Activated CD4-positive, alpha-beta T cell treated with anti-CD3 and anti-CD28 coated beads for 36 hours (primary cell): ENCODE measurements at regions not wholly inside any gene's neighbourhood (a gene's known extent, or its start where the extent isn't known, plus 50 kb on each side); places are given as distances from the start of the nearest gene placed in this dataset.

Experiments used
- ATAC-seq: fragments of 200-7000 bp; cut with Tn5 transposase; one replicate; pipeline ENCODE4 v1.10.0; 2021; ENCODE audit warnings: mild to moderate bottlenecking, moderate library complexity
- CTCF ChIA-PET: fragments of 350-600 bp; sonication (Branson Sonifier 250); formaldehyde crosslinking; loops from one replicate; lab custom pipeline; 2021; ENCODE audit warnings: antibody characterized with exemption; lab: Charles Lee
- POLR2A ChIA-PET: fragments of 350-600 bp; sonication (Branson Sonifier 250); formaldehyde crosslinking; loops from one replicate; lab custom pipeline; 2021; ENCODE audit warnings: antibody characterized with exemption, inconsistent platforms; lab: Charles Lee
- DNase-seq: peaks from one replicate; pipeline ENCODE4 v3.0.0-alpha.2; 2020
- H3K27ac Mint-ChIP-seq: one replicate; pipeline ENCODE4 v1.8.0; 2021; ENCODE audit warnings: mixed read lengths
- H3K27me3 Mint-ChIP-seq: one replicate; pipeline ENCODE4 v1.8.0; 2021; ENCODE audit warnings: mixed read lengths
- H3K36me3 Mint-ChIP-seq: one replicate; pipeline ENCODE4 v1.8.0; 2021; ENCODE audit warnings: low read depth, mixed read lengths
- H3K4me1 Mint-ChIP-seq: one replicate; pipeline ENCODE4 v1.8.0; 2021; ENCODE audit warnings: mixed read lengths
- H3K4me3 Mint-ChIP-seq: one replicate; pipeline ENCODE4 v1.8.0; 2021; ENCODE audit warnings: mild to moderate bottlenecking, moderate library complexity, mixed read lengths
- H3K9me3 Mint-ChIP-seq: one replicate; pipeline ENCODE4 v1.8.0; 2021; ENCODE audit warnings: low read depth, mixed read lengths
- intact Hi-C, 2 experiments: fragments of 100-400 bp; cut with DNase I in 1 of 2; cut with micrococcal nuclease in 1 of 2; formaldehyde crosslinking; loops; one replicate each; pipeline versions ENCODE4 v1.14.2 to v1.15.1; 2022 to 2024; cut with DNase I, micrococcal nuclease

- ATAC-seq = no peak
- Mint-ChIP-seq H3K36me3 (no peaks in the 10 kb centered on the region), H3K4me1 (peaks cover 6% of the 10 kb centered on the region), H3K9me3 (no peaks in the 10 kb centered on the region), H3K4me3 (no peak overlapping the region), H3K27ac (no peak overlapping the region), H3K27me3 (no peaks in the 10 kb centered on the region)
- no peak for DNase-seq
- intact Hi-C loops = loop anchor here (1.0 to 10.0 kb wide), 7 partner anchors 136 to 891 kb away; no protein-coding TSS in a partner anchor
- POLR2A ChIA-PET = no interaction called here
- CTCF ChIA-PET = interaction anchor here (0.7 to 2.7 kb wide), 16 partner anchors 73 to 917 kb away, joined by 3 to 45 read pairs (median 4); no protein-coding TSS in a partner anchor
Observed at GRCh38 chr15:66945842-66946241, 119.6 kb upstream of the SMAD3 start.

GRCh38 chr15:66946578-66947164 lies 118.7 kb upstream of the SMAD3 start:
- ATAC-seq (peak; percentile 70), DNase-seq (peak; percentile 85)
- Mint-ChIP-seq H3K27me3 (no peaks in the 10 kb centered on the region), H3K27ac (no peak overlapping the region), H3K4me3 (no peak overlapping the region), H3K36me3 (no peaks in the 10 kb centered on the region), H3K4me1 (peaks cover 3% of the 10 kb centered on the region), H3K9me3 (no peaks in the 10 kb centered on the region)
- CTCF ChIA-PET = interaction anchor here (0.6 to 2.7 kb wide), 35 partner anchors 8 to 916 kb away, joined by 3 to 45 read pairs (median 4); partner anchors contain the start of genes AAGAB and IQCH
- POLR2A ChIA-PET = interaction anchor here (0.7 to 0.8 kb wide), 2 partner anchors 16 to 63 kb away, joined by 4 to 6 read pairs; no protein-coding TSS in a partner anchor
- intact Hi-C loops = loop anchor here (1.0 to 10.0 kb wide), 7 partner anchors 136 to 891 kb away; no protein-coding TSS in a partner anchor

- peaks cover 3% of the 10 kb centered on the region for H3K4me1 Mint-ChIP-seq
- no peaks in the 10 kb centered on the region for H3K9me3 Mint-ChIP-seq
- CTCF ChIA-PET = interaction anchor here (1.2 to 2.7 kb wide), 7 partner anchors 132 to 486 kb away, joined by 3 to 45 read pairs (median 5); no protein-coding TSS in a partner anchor
- DNase-seq (no peak), ATAC-seq (no peak)
- intact Hi-C loops = loop anchor here in 1 of 2 experiments (5.0 to 10.0 kb wide), 4 partner anchors 135 to 890 kb away; no protein-coding TSS in a partner anchor
- H3K27ac Mint-ChIP-seq = no peak overlapping the region
- no peaks in the 10 kb centered on the region for H3K36me3 Mint-ChIP-seq
- no peak overlapping the region for H3K4me3 Mint-ChIP-seq
- H3K27me3 Mint-ChIP-seq = no peaks in the 10 kb centered on the region
- POLR2A ChIA-PET = no interaction called here
Observed at GRCh38 chr15:66947471-66947870, 117.9 kb upstream of the SMAD3 start.

- Mint-ChIP-seq H3K9me3 (no peaks in the 10 kb centered on the region), H3K36me3 (no peaks in the 10 kb centered on the region), H3K4me1 (peaks cover 3% of the 10 kb centered on the region), H3K4me3 (no peak overlapping the region), H3K27me3 (no peaks in the 10 kb centered on the region), H3K27ac (no peak overlapping the region)
- ChIA-PET CTCF (interaction anchor here (0.7 to 2.8 kb wide), 5 partner anchors 11 to 485 kb away, joined by 3 to 10 read pairs (median 3); no protein-coding TSS in a partner anchor), POLR2A (no interaction called here)
- peak; percentile 52 for DNase-seq
- intact Hi-C loops = loop anchor here in 1 of 2 experiments (5.0 to 10.0 kb wide), 4 partner anchors 134 to 889 kb away; no protein-coding TSS in a partner anchor
- ATAC-seq = peak; percentile 86
Observed at GRCh38 chr15:66948294-66948693, 117.1 kb upstream of the SMAD3 start.

DNA sequence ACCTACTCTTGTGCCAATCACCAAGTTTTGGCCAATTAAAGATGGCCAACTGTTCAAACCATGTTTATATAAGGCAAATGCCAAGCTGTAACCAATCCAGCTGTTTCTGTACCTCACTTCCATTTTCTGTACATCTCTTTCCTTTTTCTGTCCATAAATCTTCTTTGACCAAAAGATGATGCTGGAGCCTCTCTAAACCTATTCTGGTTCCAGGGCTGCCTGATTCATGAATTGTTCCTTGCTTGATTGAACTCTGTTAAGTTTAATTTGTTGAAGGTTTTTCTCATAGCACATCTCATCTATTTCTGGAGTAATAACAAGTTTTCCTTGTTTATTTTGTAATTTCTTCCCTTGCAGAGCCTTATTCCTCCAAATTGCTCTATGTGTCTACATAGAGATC lies 115.3 kb upstream of the SMAD3 start:
- Mint-ChIP-seq H3K9me3 (no peaks in the 10 kb centered on the region), H3K4me3 (no peak overlapping the region), H3K36me3 (no peaks in the 10 kb centered on the region), H3K27ac (no peak overlapping the region), H3K4me1 (peaks cover 3% of the 10 kb centered on the region), H3K27me3 (no peaks in the 10 kb centered on the region)
- ATAC-seq (no peak), DNase-seq (no peak)
- intact Hi-C loops = loop anchor here in 1 of 2 experiments (5.0 kb wide), 1 partner anchor 117 kb away; the partner anchor contains the start of gene SMAD3
- ChIA-PET POLR2A (no interaction called here), CTCF (interaction anchor here (0.6 to 2.8 kb wide), 4 partner anchors 46 to 483 kb away, joined by 3 to 10 read pairs (median 5); no protein-coding TSS in a partner anchor)

GRCh38 chr15:66951531-66952320 lies 113.7 kb upstream of the SMAD3 start:
- intact Hi-C loops = loop anchor here in 1 of 2 experiments (5.0 kb wide), 1 partner anchor 116 kb away; the partner anchor contains the start of gene SMAD3
- ATAC-seq (no peak), DNase-seq (no peak)
- no peaks in the 10 kb centered on the region for H3K36me3 Mint-ChIP-seq
- ChIA-PET POLR2A (no interaction called here), CTCF (no interaction called here)
- H3K4me3 Mint-ChIP-seq = no peak overlapping the region
- no peak overlapping the region for H3K27ac Mint-ChIP-seq
- peaks cover 5% of the 10 kb centered on the region for H3K4me1 Mint-ChIP-seq
- no peaks in the 10 kb centered on the region for H3K27me3 Mint-ChIP-seq
- H3K9me3 Mint-ChIP-seq = no peaks in the 10 kb centered on the region

DNA sequence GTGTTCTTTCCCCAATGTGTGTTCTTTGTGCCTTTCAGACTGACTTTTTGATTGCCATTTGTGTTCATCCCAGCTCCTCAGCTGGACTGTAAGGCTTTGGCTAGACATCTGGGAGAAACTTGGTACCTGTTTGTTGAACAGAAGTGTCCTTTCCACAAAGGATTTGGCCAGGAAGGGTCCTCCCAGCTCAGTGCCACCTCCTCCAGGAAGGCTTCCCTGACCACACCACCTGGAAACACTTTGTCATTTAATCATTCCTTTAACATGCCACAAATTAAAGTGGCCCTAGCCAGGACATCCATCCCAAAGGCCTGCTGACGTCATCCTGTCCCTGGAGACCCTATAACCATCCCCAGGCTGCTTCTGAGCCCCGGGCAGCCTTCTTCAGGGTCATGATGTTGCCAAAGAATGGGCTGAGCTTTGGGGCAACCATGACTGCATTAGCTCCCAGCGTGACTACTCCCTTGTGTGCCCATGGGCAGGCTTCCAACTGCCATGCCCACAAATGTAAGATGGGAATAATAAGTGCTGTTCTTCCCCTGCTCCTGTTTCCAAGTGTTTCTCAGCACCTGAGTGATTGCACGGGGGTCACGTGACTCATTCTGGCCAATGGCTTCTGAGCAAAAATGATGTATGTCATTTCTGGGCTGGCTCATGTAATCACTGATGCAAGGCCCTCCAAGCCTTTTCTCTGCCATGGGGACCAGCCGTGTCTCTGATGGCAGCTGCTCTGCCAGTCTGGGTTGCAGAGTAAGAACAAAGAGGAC lies 112.5 kb upstream of the SMAD3 start:
- Mint-ChIP-seq H3K36me3 (no peaks in the 10 kb centered on the region), H3K4me3 (no peak overlapping the region), H3K4me1 (peaks cover 5% of the 10 kb centered on the region), H3K27me3 (no peaks in the 10 kb centered on the region), H3K9me3 (no peaks in the 10 kb centered on the region), H3K27ac (no peak overlapping the region)
- ChIA-PET POLR2A (no interaction called here), CTCF (interaction anchor here (0.7 to 1.0 kb wide), 2 partner anchors 73 to 276 kb away, joined by 3 read pairs; no protein-coding TSS in a partner anchor)
- ATAC-seq (no peak), DNase-seq (no peak)
- intact Hi-C loops = loop anchor here in 1 of 2 experiments (5.0 kb wide), 1 partner anchor 114 kb away; the partner anchor contains the start of gene SMAD3

DNA sequence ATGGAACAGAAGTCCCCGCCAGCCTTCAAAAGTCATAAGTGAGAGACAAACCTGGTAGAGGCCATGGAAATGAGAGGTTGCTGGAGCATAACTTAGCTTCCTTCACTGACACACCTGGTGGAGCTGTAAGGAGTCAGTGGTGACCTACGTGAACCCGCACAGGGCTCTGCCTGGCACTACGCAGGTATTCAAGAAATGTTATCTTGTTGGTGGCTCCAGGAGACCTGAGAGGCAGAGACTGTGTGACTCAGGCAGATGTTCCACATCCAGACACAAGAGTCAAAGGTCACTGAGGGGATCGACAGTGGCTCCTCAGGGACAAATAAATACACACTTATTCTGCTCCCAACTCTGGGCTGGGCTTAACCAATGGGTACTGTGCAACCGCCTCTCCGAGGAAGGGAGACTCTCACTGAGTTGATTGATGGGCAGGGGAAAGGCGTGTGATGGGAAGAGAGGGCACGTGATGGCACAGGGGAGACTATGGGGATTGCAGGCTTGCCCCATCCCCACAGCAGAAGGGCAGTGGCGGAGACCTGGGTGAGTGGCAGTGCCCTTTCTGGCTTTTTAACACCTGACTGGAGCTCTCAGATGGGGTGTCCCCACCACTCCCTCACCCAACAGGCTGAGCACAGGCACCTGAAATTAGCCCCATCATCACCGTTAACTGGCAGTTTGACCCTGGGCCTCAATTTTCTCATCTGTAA lies 111.7 kb upstream of the SMAD3 start:
- H3K27ac Mint-ChIP-seq = no peak overlapping the region
- no peak for ATAC-seq
- CTCF ChIA-PET = interaction anchor here (1.0 kb wide), 1 partner anchor 72 kb away, joined by 3 read pairs; no protein-coding TSS in a partner anchor
- POLR2A ChIA-PET = no interaction called here
- H3K9me3 Mint-ChIP-seq = no peaks in the 10 kb centered on the region
- intact Hi-C loops = loop anchor here in 1 of 2 experiments (5.0 kb wide), 1 partner anchor 114 kb away; the partner anchor contains the start of gene SMAD3
- H3K4me1 Mint-ChIP-seq = peaks cover 2% of the 10 kb centered on the region
- H3K36me3 Mint-ChIP-seq = no peaks in the 10 kb centered on the region
- peaks cover 2% of the 10 kb centered on the region for H3K27me3 Mint-ChIP-seq
- no peak for DNase-seq
- no peak overlapping the region for H3K4me3 Mint-ChIP-seq

DNA sequence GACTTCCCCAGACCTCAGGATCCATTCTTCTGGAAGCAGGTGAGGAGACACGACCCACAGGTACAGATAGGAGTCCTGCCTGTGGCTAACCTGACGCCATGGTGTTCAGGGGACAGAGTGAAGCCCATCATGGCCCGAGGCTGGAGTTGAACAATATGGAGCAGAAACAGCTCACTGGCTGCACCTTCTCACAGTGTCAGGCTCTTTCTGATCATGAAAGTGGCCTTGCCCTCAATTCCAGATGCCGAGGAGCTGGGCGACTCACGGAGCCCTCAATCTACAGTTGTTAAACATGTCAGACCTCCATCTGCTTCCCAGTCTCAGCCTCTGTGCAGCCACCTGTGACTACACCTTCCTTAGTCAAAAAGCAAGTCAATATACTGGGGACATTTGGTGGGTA lies 110.8 kb upstream of the SMAD3 start:
- ChIA-PET POLR2A (no interaction called here), CTCF (no interaction called here)
- no peak for DNase-seq
- Mint-ChIP-seq H3K27ac (no peak overlapping the region), H3K4me3 (no peak overlapping the region), H3K4me1 (peaks cover 2% of the 10 kb centered on the region), H3K36me3 (no peaks in the 10 kb centered on the region), H3K9me3 (no peaks in the 10 kb centered on the region), H3K27me3 (peaks cover 2% of the 10 kb centered on the region)
- ATAC-seq = no peak
- intact Hi-C loops = loop anchor here in 1 of 2 experiments (5.0 kb wide), 1 partner anchor 113 kb away; the partner anchor contains the start of gene SMAD3

DNA sequence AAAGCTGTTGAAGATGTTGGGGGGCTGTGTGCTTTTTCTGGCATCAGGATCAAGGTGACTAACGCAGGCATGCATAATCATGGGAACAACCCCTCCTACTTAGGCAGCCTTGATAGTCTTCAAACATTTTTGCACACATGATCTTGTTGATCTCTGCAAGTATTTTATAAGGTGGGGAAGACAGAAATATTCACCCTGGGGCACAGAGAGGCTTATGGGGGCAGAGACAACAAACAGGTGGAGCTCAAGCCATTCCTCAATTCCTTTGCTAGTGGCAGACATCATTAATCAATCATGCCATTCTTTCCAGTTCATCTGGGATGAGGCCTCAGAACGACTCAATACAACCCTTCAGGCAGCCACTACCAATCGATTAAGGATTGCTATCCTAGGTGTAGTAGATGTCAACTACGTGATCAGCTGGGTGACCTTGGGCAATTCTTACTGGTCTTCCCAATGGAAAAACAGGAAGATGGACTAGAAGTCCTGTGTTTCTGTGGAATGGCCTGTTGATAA lies 110.3 kb upstream of the SMAD3 start:
- peaks cover 2% of the 10 kb centered on the region for H3K27me3 Mint-ChIP-seq
- no peak overlapping the region for H3K4me3 Mint-ChIP-seq
- DNase-seq (no peak), ATAC-seq (no peak)
- ChIA-PET POLR2A (no interaction called here), CTCF (no interaction called here)
- intact Hi-C loops = no loop called here
- H3K36me3 Mint-ChIP-seq = no peaks in the 10 kb centered on the region
- H3K27ac Mint-ChIP-seq = no peak overlapping the region
- no peaks in the 10 kb centered on the region for H3K9me3 Mint-ChIP-seq
- peaks cover 2% of the 10 kb centered on the region for H3K4me1 Mint-ChIP-seq
